ENCODE measurements at regions not wholly inside any gene's neighbourhood (a gene's known extent, or its start where the extent isn't known, plus 50 kb on each side); places are given as distances from the start of the nearest gene placed in this dataset.

DNA sequence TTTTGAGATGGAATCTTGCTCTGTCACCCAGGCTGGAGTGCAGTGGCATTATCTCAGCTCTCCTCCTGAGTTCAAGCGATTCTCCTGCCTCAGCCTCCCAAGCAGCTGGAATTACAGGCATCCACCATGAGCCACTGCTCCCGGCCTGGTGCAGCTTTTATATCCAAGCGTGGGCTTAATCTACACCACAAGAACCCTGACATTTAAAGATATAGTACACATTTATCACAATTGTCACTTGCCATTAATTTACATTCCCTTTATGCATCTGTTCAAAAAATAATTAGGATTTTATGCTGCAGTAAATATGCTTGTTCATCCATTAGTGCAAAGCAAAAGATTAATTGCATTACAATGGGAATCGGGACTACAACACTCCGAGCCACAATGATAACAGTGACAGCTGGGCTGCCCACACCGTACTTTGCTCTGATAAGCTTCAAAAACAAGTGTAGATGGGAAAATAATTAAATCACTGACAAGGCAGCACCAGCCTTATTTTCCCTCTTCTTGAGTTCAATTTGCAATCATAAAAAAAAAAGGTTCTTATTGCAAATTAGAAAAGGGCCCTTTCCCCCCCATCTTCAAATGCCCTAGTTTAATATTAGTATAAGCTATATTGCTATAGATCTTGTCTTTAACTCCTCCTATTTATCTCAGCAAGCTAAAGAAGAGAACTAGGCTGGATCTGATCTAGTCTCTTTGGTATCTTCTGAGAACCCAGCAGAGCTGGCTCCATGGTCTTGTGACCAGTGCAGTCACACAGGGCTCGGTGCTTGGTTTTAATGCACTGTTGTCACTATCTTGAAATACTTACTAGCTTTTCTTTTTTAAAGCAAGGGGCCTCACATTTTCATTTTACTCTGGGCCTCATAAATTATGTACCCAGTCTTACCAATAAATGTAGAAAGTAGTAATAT is 206.2 kb upstream of the LRRC4C start:
- TF ChIP-seq, protein P1, sequence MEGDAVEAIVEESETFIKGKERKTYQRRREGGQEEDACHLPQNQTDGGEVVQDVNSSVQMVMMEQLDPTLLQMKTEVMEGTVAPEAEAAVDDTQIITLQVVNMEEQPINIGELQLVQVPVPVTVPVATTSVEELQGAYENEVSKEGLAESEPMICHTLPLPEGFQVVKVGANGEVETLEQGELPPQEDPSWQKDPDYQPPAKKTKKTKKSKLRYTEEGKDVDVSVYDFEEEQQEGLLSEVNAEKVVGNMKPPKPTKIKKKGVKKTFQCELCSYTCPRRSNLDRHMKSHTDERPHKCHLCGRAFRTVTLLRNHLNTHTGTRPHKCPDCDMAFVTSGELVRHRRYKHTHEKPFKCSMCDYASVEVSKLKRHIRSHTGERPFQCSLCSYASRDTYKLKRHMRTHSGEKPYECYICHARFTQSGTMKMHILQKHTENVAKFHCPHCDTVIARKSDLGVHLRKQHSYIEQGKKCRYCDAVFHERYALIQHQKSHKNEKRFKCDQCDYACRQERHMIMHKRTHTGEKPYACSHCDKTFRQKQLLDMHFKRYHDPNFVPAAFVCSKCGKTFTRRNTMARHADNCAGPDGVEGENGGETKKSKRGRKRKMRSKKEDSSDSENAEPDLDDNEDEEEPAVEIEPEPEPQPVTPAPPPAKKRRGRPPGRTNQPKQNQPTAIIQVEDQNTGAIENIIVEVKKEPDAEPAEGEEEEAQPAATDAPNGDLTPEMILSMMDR (IDR thresholded peaks at IDR 0.05): no peak
- no peak for DNase-seq (ENCODE audit: low spot score)
- no peaks in the 10 kb centered on the region for H3K4me1 ChIP-seq
- H3K27ac ChIP-seq: no peak overlapping the region
- no peaks in the 10 kb centered on the region for H3K36me3 ChIP-seq
- H3K9me3 ChIP-seq: no peaks in the 10 kb centered on the region
- no peaks in the 10 kb centered on the region for H3K27me3 ChIP-seq
- no peak overlapping the region for H3K4me3 ChIP-seq

DNA sequence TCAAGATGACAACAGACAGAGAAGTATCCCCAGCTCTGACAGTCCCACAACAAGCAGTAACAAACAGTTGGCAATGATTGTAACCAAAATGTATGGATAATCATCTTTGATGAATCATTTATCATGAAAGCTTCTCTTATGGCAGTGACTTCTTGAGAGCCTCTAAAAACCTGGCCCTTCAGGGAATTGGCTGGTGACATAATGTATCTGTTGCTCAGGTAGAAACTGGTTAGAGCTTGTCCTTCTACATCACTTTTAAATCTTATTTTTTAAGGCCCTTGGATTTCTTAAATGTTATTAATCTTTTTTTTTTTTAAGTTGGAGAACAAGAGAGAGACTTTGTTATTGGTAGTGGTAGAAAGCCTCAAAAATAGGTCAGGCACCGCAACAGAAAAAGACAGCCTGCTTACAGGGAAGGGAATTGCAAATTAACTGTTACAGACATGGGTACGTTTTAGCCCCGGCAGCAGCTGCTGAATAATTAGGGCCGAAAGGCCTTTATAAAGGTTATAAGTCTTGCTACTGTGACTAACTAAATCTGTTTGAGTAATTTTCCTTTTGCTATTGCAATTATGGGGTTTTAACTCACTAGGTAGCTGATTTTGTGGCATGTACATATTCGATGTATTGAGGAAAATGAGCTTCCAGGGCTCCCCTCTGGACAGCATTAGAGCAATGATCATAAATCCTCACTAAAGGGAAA is 207.7 kb upstream of the LRRC4C start:
- H3K36me3 ChIP-seq: no peaks in the 10 kb centered on the region
- no peak overlapping the region for H3K4me3 ChIP-seq
- no peaks in the 10 kb centered on the region for H3K4me1 ChIP-seq
- H3K9me3 ChIP-seq: no peaks in the 10 kb centered on the region
- H3K27ac ChIP-seq: no peak overlapping the region
- DNase-seq (ENCODE audit: low spot score): no peak
- TF ChIP-seq, protein P1 (IDR thresholded peaks at IDR 0.05): no peak
- H3K27me3 ChIP-seq: no peaks in the 10 kb centered on the region

DNA sequence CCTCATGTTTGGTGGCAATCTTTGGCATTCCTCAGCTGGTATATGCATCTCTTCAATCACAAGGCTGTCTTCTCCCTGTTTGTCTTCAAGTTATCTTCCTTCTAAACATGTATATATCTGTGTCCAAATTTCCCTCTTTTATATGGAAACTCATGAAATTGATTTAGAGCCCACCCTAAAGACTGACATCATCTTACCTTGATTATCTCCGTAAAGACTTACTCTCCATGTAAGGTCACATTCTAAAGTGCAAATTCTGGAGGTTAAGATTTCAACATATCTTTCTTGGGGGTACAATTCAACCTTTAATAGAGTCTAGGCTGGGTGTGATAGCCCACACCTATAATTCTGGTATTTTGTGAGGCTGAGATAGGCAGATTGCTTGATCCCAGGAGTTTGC is 215.8 kb upstream of the LRRC4C start:
- no peak overlapping the region for H3K27ac ChIP-seq

DNA sequence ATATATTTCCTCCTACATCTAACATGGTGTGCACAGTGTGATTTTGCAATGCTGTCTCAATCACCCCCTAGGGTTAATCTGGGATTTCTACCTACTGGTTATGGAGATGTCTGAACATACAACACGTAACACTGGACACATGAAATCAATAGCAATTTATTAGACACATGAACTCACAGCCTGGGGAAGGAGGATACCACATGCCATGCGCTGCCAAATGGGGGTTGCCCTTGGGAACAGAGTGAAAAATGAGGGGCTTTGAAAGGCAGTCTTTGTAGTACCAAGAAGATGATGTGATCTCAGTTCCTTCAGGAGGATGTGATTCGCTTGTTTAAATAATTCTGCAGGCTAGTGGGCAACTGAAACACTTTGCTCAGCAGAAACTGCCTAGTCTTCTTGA is 253.6 kb upstream of the LRRC4C start:
- TF ChIP-seq, protein P1 (IDR thresholded peaks at IDR 0.05): no peak
- Histone ChIP-seq H3K36me3 (no peaks in the 10 kb centered on the region), H3K4me3 (no peak overlapping the region), H3K27me3 (no peaks in the 10 kb centered on the region), H3K4me1 (no peaks in the 10 kb centered on the region), H3K9me3 (no peaks in the 10 kb centered on the region), H3K27ac (no peak overlapping the region)
- DNase-seq (ENCODE audit: low spot score): no peak

More for the DNA sequence above, 215.8 kb upstream of the LRRC4C start:
- TF ChIP-seq, protein P1 (IDR thresholded peaks at IDR 0.05): no peak
- no peaks in the 10 kb centered on the region for H3K36me3 ChIP-seq
- no peaks in the 10 kb centered on the region for H3K4me1 ChIP-seq
- no peaks in the 10 kb centered on the region for H3K9me3 ChIP-seq
- H3K4me3 ChIP-seq: no peak overlapping the region
- no peak for DNase-seq (ENCODE audit: low spot score)
- no peaks in the 10 kb centered on the region for H3K27me3 ChIP-seq

DNA sequence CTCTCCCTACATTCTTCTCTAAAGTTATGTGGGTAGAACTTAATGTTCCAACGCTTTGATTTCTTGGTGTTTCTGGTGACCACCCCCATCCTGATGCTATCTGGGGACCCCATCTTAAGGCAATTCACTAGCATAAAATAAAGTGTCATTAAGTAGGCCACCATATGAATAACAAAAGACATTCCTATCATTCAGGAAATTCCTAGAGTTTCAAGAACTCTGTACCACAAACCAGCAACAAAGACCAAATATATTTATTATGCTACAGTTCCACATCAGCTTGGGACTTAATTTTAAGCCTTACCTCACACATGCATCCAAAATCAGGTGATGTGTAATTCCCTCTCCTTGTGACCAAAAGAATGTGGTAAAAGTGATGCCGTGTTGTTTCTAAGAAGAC is 254.6 kb upstream of the LRRC4C start:
- Histone ChIP-seq H3K9me3 (no peaks in the 10 kb centered on the region), H3K27ac (no peak overlapping the region), H3K36me3 (no peaks in the 10 kb centered on the region), H3K4me3 (no peak overlapping the region), H3K4me1 (no peaks in the 10 kb centered on the region), H3K27me3 (no peaks in the 10 kb centered on the region)
- DNase-seq (ENCODE audit: low spot score): no peak
- TF ChIP-seq, protein P1 (IDR thresholded peaks at IDR 0.05): no peak
